ENCODE measurements at regions not wholly inside any gene's neighbourhood (a gene's known extent, or its start where the extent isn't known, plus 50 kb on each side); places are given as distances from the start of the nearest gene placed in this dataset.
"Not testable (repeated sequence)": the region's sequence is repeated elsewhere in the genome, so short reads cannot be mapped to it uniquely, and the experiment has no call there.

DNA sequence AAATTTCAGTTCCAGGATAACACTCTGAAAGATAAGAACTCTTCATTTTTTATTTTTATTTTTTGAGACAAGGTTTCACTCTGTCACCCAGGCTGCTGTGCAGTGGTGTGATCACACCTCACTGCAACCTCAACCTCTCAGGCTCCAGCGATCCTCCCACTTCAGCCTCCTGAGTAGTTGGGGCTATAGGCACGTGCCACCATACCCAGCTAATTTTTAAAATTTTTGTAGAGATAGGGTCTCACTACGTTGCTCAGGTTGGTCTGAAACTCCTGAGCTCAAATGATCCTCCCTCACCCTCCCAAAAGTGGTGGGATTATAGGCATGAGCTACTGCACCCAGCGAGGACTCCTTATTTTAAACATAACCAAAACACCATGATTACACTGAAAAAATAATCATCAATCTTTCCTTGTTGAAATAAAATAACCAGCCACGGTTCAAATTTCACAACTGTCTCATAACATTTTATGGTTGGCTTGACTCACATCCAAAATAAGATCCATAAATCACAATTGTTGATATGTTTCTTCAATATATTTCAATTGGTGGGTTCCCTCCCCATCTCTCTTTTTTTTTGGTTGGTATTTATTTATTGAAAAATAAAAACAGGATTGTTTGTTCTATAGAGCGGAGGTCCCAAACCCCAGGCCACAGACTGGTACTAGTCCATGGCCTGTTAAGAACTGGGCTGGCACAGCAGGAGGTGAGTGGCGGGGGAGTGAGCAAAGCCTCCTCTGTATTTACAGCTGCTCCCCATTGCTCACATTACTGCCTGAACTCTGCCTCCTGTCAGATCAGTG is 60.1 kb upstream of the FAM171A1 start:
- TF ChIP-seq, protein P1, sequence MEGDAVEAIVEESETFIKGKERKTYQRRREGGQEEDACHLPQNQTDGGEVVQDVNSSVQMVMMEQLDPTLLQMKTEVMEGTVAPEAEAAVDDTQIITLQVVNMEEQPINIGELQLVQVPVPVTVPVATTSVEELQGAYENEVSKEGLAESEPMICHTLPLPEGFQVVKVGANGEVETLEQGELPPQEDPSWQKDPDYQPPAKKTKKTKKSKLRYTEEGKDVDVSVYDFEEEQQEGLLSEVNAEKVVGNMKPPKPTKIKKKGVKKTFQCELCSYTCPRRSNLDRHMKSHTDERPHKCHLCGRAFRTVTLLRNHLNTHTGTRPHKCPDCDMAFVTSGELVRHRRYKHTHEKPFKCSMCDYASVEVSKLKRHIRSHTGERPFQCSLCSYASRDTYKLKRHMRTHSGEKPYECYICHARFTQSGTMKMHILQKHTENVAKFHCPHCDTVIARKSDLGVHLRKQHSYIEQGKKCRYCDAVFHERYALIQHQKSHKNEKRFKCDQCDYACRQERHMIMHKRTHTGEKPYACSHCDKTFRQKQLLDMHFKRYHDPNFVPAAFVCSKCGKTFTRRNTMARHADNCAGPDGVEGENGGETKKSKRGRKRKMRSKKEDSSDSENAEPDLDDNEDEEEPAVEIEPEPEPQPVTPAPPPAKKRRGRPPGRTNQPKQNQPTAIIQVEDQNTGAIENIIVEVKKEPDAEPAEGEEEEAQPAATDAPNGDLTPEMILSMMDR (IDR thresholded peaks at IDR 0.05; ENCODE audit: borderline replicate concordance, insufficient read depth, low read depth, low read length) = no peak
- no peak overlapping the region for H3K4me3 ChIP-seq (ENCODE audit: low read depth, low read length)

DNA sequence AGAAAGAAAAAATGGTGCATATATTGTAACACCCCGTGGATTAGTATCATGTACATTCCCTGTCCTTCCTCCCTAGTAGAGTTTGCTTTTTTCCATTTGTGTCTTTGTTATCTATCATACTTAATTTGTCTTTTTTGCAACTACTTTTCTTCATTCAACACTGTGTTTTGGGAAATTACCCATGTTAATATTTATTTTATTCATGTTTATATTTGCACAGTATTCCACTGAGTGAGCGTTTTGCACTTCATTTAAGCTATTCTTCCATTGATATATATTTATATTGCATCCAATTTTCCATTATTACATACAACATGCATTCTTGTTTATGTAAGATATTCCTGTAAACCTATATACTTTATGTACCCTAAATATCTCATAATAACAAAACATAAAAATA is 57.6 kb upstream of the FAM171A1 start:
- TF ChIP-seq, protein P1 (IDR thresholded peaks at IDR 0.05; ENCODE audit: borderline replicate concordance, insufficient read depth, low read depth, low read length) = no peak
- no peak overlapping the region for H3K4me3 ChIP-seq (ENCODE audit: low read depth, low read length)

DNA sequence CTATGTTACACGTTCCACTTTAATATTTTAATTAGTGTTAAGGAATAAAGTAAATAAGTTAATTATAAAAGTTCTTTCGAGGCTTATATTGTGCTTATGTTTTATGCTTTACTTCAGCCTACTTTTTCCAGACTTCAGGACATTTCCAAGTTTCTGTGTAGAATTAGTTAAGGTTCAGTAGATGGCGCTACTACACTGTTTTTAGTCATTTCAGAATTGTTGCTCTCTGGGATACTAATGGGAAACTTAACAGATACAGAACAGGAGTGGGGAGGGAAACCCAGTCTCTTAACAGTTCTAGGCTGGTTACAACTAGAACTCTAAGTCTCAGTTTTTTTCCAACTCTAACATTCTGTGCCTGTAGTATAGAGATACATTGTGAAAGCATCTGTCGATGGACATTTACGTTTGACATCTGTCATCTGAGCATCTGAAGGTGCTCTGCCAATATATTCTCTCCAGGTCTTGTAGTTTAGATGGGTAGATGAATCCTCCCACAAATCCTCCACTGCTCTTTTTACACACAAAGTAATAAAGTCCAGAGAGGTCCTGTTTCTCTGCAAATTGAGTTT is 56.8 kb upstream of the FAM171A1 start:
- TF ChIP-seq, protein P1 (IDR thresholded peaks at IDR 0.05; ENCODE audit: borderline replicate concordance, insufficient read depth, low read depth, low read length) = 0 out of 2 replicates have a peak, but pooled peaks have one; percentile 3

DNA sequence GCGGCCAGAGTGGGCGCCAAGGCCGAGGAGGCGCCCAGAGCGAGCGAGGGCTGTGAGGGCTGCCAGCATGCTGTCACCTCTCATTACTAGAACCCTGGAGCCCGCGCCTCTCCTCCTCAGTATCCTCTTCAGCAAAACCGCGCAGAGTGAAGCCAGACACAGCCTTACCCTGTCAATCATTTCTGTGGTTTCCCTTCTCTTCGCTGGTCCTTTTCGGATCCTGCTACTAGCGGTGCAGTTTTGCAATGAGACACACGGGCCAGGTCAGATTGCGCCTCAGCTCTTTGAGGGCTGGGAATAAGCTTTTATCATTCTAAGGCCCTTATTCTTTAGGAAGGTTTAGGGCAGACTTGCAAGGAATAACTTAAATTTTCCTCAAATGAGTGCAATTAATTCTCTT is 55.5 kb upstream of the FAM171A1 start:
- TF ChIP-seq, protein P1 (IDR thresholded peaks at IDR 0.05; ENCODE audit: borderline replicate concordance, insufficient read depth, low read depth, low read length) = no peak
- H3K4me3 ChIP-seq (ENCODE audit: low read depth, low read length) = no peak overlapping the region

More for the DNA sequence above, 56.8 kb upstream of the FAM171A1 start:
- H3K4me3 ChIP-seq (ENCODE audit: low read depth, low read length) = no peak overlapping the region

DNA sequence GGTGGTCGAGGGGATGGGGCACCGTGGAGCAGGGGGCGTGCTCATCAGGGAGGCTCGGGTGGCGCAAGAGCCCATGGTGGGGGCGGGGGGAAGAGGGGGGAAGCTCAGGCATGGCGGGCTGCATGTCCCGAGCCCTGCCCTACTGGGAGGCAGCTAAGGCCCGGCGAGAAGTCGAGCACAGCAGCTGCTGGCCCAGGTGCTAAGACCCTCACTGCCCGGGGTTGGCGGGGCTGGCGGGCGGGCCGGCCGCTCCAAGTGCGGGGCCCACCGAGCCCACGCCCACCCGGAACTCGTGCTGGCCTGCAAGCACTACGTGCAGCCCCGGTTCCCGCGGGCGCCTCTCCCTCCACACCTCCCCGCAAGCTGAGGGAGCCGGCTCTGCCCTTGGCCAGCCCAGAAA is 55.0 kb upstream of the FAM171A1 start:
- TF ChIP-seq, protein P1 (IDR thresholded peaks at IDR 0.05; ENCODE audit: borderline replicate concordance, insufficient read depth, low read depth, low read length) = no peak
- no peak overlapping the region for H3K4me3 ChIP-seq (ENCODE audit: low read depth, low read length)

DNA sequence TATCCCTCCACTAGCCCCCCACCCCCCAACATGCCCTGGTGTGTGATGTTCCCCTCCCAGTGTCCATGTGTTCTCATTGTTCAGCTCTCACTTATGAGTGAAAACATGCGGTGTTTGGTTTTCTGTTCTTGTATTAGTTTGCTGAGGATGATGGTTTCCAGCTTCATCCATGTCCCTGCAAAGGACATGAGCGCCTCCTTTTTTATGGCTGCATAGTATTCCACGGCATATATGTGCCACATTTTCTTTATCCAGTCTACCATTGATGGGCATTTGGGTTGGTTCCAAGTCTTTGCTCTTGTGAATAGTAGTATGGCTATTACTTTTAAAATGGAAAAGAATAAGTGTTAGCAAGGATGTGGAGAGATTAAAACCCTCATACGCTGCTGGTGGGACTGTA is 50.8 kb upstream of the FAM171A1 start:
- H3K4me3 ChIP-seq (ENCODE audit: low read depth, low read length) = not testable (repeated sequence)
